GM12878 (cell line): ENCODE measurements at regions not wholly inside any gene's neighbourhood (a gene's known extent, or its start where the extent isn't known, plus 50 kb on each side); places are given as distances from the start of the nearest gene placed in this dataset.

Source experiments
- ATAC-seq: fragments of 200-7000 bp; cut with Tn5 transposase; 3 replicates; pipeline ENCODE4 v1.9.1; 2020; ENCODE audit warnings: mild to moderate bottlenecking, moderate library complexity
- BruUV-seq: library from RNA; stranded (reverse); fragments of 400-500 nt; replicated peaks from 2 replicates; lab custom pipeline; 2021; lab: Mats Ljungman, UMichigan
- CTCF ChIA-PET: fragments of 300-600 bp; sonication (Branson Sonifier 250); formaldehyde crosslinking; extraction: SDS; loops from one replicate; lab custom pipeline; 2021; ENCODE audit warnings: inconsistent platforms; lab: Yijun Ruan, JAX
- POLR2A ChIA-PET: fragments of 350-600 bp; formaldehyde crosslinking; extraction: SDS; loops from one replicate; lab custom pipeline; 2021; ENCODE audit warnings: inconsistent platforms; lab: Charles Lee
- RAD21 ChIA-PET: fragments of 300-600 bp; sonication (Branson Sonifier 250); formaldehyde crosslinking; loops from one replicate; lab custom pipeline; 2023; ENCODE audit warnings: antibody characterized with exemption; ENCODE audit not compliant: unreplicated experiment; lab: Charles Lee
- SMC1A ChIA-PET: fragments of 300-600 bp; sonication (Branson Sonifier 250); formaldehyde crosslinking; loops from one replicate; lab custom pipeline; 2023; ENCODE audit not compliant: unreplicated experiment, uncharacterized antibody; lab: Charles Lee
- DNase-seq: peaks from one replicate; pipeline ENCODE4 v3.0.0-alpha.2; 2011; ENCODE audit warnings: low read depth, low spot score
- FAIRE-seq: peaks from 3 replicates; lab custom pipeline; 2011; peaks lifted over from hg19 to GRCh38; lab: Jason Lieb, UNC
- H2AFZ ChIP-seq: 2 replicates; pipeline ENCODE4 v1.6.0; 2011; ENCODE audit warnings: low read depth, low read length, control low read depth; ENCODE audit not compliant: control insufficient read depth
- H3K27ac ChIP-seq: 2 replicates; pipeline ENCODE4 v1.5.1; 2011; ENCODE audit warnings: control low read depth; ENCODE audit not compliant: control insufficient read depth, insufficient read depth
- H3K27me3 ChIP-seq, 2 experiments: replicated peaks in 1 of 2; 2 replicates each; pipeline versions ENCODE4 v1.6.0 to v1.6.1; 2011; ENCODE audit warnings: low read length in 1 of 2; ENCODE audit not compliant: control insufficient read depth in 2 of 2, insufficient read depth in 2 of 2
- H3K36me3 ChIP-seq, 2 experiments: 2 replicates each; pipeline ENCODE4 v1.5.1; 2011; ENCODE audit warnings: low read length in 1 of 2; ENCODE audit not compliant: control insufficient read depth in 2 of 2, insufficient read depth in 2 of 2
- H3K4me1 ChIP-seq: 2 replicates; pipeline ENCODE4 v1.6.1; 2011; ENCODE audit warnings: mild to moderate bottlenecking, low read length, moderate library complexity, mixed read lengths; ENCODE audit not compliant: control insufficient read depth, insufficient read depth
- H3K4me2 ChIP-seq: 2 replicates; pipeline ENCODE4 v1.6.0; 2011; ENCODE audit warnings: control low read depth; ENCODE audit not compliant: control insufficient read depth, insufficient read depth
- H3K4me3 ChIP-seq: fragments of 200-600 bp; sonication (generic); 2 replicates; pipeline ENCODE4 v1.5.1; 2016
- H3K79me2 ChIP-seq: 2 replicates; pipeline ENCODE4 v1.6.0; 2011; ENCODE audit warnings: low read length; ENCODE audit not compliant: control insufficient read depth, insufficient read depth
- H3K9ac ChIP-seq: 2 replicates; pipeline ENCODE4 v1.8.0; 2011; ENCODE audit warnings: low read length, control low read depth, mixed read lengths; ENCODE audit not compliant: control insufficient read depth, insufficient read depth
- H3K9me3 ChIP-seq: replicated peaks from 3 replicates; pipeline ENCODE4 v1.5.1; 2011; ENCODE audit warnings: mild to moderate bottlenecking, low read length; ENCODE audit not compliant: control insufficient read depth, insufficient read depth
- H4K20me1 ChIP-seq: 2 replicates; pipeline ENCODE4 v1.6.0; 2011; ENCODE audit not compliant: control insufficient read depth, insufficient read depth
- EZH2 ChIP-seq: IDR thresholded peaks from 2 replicates; pipeline ENCODE4 v1.6.1; 2012; ENCODE audit warnings: low read depth, mild to moderate bottlenecking, control low read depth, inconsistent platforms, low read length, borderline replicate concordance; ENCODE audit not compliant: control insufficient read depth
- GATAD2B ChIP-seq: fragments of 450-650 bp; conservative IDR thresholded peaks from 2 replicates; pipeline ENCODE4 v1.6.1; 2017; ENCODE audit warnings: low read depth, mild to moderate bottlenecking, moderate library complexity
- RELA ChIP-seq: fragments of 450-650 bp; IDR thresholded peaks from 2 replicates; pipeline ENCODE4 v1.8.0; 2014; ENCODE audit warnings: borderline replicate concordance; ENCODE audit not compliant: partially characterized antibody
- USF2 ChIP-seq: IDR thresholded peaks from 2 replicates; pipeline ENCODE4 v1.6.1; 2011; ENCODE audit warnings: low read depth, low read length, improper control_type of control experiment, borderline replicate concordance
- WGBS: methylation state at CpG from one replicate; pipeline ENCODE4 v1.1.6; 2016; ENCODE audit warnings: low lambda C conversion rate; ENCODE audit not compliant: insufficient replicate concordance, insufficient coverage; ENCODE audit errors: missing lambda C conversion rate; 5-methylcytosine and 5-hydroxymethylcytosine counted together
- in situ Hi-C: fragments of 300-500 bp; cut with MboI; formaldehyde crosslinking; loops from 9 replicates; pipeline ENCODE4 v1.14.3; 2018; ENCODE audit warnings: mixed read lengths
- intact Hi-C: fragments of 100-400 bp; cut with micrococcal nuclease; formaldehyde crosslinking; loops from one replicate; pipeline ENCODE4 v1.14.2; 2022; ENCODE audit not compliant: unreplicated experiment

- no peak for TF ChIP-seq USF2
These were observed 80.3 kb upstream of the CRHR1 start (continued) for GRCh38 chr17:45703806-45704205.

GRCh38 chr17:45704251-45704650, 79.9 kb upstream of the CRHR1 start:
- no peak overlapping the region for H3K9ac ChIP-seq
- H2AFZ ChIP-seq = no peak overlapping the region
- H4K20me1 ChIP-seq = no peaks in the 10 kb centered on the region
- in situ Hi-C loops (no loop called here), intact Hi-C loops (no loop called here)
- H3K27ac ChIP-seq = no peak overlapping the region
- TF ChIP-seq RELA (no peak), EZH2 (no peak), GATAD2B (no peak)
- DNase-seq = no peak
- ChIA-PET POLR2A (no interaction called here), RAD21 (no interaction called here), CTCF (no interaction called here), SMC1A (no interaction called here)
- no peak overlapping the region for H3K4me3 ChIP-seq
- no peaks in the 10 kb centered on the region for H3K36me3 ChIP-seq
- FAIRE-seq = no peak
- H3K4me2 ChIP-seq = no peak overlapping the region
- ATAC-seq = no peak
- no peaks in the 10 kb centered on the region for H3K79me2 ChIP-seq
- H3K4me1 ChIP-seq = no peaks in the 10 kb centered on the region
- H3K27me3 ChIP-seq = peaks cover 0 to 2% of the 10 kb centered on the region in 2 experiments; a peak in 3 of 4 replicates
- H3K9me3 ChIP-seq = no peaks in the 10 kb centered on the region
- no TSS peak for BruUV-seq
- WGBS = 44% methylated on average over 2 of the region's 2 CpGs
